Activated CD4-positive, CD25-positive, alpha-beta regulatory T cell treated with anti-CD3 and anti-CD28 coated beads, Interleukin-2, amount 50 U/mL, for 72 hours (primary cell): ENCODE measurements at regions not wholly inside any gene's neighbourhood (a gene's known extent, or its start where the extent isn't known, plus 50 kb on each side); places are given as distances from the start of the nearest gene placed in this dataset.

Source experiments
- DNase-seq: peaks from one replicate; pipeline ENCODE4 v3.0.0; 2021

DNA sequence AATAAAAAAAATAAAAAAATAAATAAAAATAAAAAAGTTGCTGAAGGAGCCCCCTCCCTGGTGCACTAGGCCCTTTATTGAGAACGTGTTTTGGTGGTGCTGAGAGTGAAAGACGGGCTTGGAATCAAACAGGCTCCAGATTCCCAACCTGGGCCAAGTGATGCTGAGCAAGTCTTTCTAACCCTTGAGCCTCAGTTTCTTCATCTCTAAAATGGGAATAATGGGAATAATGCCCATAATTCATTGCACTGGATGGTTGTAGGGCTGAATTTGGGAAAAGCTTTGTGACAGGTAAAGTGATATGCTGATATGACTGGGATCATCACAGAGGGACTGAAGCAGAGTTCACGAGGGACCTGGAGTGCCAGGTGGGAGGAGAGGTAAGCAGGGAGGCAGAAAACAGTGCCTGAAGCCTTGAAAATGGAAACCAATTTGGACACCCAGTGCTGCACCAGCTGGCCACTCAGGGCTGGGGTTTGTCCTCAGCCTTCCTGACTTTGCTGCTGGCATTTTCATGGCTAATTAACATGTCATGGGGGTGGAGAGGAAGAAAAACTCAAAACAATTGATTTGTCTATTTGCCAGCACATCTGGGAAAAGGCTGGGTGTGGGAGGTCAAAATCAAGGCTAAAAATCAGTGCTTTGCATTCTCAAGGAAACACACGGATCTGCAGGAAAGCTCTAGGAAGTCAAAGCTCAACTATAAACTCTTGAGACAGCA, 241.3 kb downstream of the LOXHD1 start:
- DNase-seq, result no peak

DNA sequence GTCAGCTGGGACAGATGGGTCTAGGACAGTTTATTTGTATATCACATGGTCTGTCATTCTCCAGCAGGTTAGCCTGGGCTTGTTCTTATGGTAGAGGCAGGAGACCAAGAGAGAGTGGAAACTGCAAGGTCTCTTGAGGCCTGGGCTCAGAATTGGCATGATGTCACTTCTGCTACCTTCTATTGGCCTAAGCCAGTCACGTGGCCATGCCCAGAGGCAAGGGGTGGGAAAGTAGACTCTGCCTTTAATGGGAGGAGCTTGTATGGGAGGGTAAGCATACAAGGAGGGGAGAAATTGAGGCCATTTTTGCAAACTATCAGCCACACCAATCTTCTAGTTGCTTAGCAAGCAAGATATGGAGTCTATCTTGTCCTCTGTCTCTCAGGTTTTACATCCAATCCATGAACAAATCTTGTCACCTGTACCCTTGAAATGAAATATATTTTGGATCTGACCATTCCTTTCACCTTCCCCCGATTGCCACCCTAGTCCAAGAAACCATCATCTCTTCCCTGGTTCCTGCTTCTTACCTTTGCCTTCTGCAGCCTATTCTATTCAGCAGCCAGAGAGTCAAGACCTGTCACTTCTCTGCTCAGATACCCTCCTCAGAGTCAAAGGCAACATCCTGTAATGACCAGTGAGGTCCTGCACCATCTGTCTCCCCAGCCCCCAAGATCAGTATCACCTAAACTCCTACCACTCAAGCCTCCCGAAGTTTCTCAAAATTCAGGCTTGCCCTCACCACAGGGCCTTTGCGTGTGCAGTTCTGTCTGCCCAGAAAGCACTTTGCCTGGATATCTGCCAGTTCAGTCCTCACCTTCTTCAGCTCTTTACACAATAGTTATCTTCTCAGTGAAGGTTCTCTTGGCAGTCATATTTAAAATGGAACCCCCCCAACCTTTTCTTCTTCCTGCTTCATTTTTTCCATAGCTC, 240.0 kb downstream of the LOXHD1 start:
- no peak for DNase-seq

DNA sequence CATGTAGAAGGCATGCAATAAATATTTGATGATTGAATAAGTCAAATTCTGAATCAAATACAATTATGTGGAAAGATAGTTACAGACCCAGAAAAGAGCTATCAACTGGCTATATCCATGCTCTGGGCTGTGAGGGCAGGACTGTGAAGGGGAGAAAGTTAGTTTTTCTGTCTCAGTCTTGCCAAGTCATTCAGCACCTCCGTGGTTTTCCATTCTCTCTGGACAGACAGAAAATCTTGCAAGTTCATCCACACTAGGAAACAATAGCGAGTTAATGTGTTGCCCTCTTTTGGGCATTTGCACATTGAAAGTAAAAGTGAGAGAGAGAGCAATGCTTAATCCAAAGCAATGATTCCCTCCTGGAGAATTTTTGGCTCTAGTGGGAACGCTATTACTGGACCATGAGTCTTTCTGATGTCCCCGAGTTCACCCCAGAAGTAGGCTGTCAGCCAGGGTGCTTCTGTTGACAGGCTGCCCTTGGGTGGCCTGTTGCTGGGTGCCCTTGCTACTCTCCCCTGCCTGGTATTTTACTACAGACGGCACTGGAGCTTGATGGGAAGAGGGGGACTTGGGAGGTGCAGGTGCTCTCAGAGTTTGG, 238.3 kb downstream of the LOXHD1 start:
- DNase-seq, result no peak

DNA sequence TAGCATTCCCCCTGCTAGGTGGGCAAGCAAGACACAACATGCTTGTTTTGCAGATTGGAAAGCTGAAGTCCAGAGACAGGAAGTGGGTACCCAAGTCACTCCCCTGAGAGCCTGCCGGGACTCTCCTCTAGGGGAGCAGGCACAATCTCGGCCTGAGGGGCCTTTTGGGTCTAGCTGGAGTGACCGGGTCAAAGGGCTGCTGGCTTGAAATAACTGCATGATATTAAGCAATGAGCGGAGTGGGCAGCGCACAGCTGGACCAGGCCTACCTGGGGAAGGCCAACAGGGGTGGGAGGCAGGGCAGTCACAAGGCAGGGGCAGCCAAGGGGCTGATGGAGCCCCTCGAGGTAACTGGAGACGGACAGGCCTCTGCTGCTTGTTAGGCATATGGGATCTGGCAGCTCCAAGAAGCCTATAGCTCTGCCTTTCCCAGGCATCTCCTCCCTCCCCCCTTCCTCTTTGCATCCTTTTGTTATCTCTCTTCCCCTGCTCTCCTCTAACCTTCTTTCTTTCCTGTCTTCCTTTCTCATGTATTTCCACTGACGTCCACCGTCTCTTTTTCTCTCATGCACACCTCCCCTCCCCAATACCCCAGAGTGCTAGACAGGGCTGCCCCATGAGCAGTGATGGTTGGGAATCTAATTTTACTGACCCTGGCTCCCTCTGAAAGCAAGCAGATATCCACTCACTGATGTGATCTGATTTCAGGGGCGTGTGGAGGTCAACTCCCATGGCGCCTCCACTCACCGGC, 237.5 kb downstream of the LOXHD1 start:
- no peak for DNase-seq

DNA sequence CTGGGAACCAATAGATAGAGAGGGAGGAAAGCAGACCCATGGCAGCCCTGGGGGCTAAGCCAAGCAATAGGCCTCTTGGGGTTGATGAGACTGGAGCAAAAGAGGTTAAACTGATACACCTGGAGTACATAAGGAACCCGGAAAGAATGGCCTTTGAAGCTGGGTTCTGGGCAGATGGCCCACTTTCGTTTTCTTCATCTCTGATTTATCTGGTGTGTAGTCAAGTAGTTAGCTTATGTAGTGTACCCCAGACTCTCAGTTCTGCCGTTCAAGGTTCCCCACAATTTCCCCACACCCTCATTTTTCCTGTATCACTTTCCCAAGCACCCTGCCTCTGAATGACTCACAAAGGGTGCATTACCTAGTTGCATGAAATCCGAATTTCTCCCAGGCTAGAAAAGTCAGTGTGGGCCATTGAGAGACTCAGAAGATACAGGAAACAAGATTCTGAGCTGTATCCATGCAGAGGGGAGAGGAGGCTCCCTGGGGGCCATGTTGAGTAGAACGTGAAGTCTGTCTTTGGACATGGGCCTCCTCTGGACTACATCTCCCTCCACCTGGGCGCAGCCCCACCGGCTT, 235.0 kb downstream of the LOXHD1 start:
- DNase-seq, result no peak

DNA sequence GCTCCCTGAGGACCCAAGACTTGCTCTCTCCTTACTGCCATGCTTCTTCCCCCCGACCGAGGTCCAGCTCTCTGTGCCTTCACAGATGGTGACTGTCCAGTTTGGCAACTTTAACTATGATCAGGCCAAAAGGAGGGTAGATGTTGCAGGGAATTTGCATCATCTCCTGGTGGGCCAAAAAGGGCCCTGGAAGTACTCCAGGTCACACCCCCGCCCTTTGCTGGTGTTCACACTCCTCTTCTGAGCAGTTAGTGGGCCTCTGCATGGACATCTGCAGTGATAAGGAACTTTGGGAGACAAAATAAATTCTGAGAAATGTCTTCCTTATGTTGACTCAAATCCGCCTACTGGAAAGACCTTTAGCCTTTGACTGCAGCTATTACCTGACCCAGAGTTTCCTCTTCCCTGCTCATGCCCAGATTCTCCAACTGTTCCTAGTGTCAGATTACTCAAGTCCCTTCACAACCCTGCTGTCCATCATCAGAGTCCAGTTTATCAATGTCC, 234.4 kb downstream of the LOXHD1 start:
- no peak for DNase-seq

DNA sequence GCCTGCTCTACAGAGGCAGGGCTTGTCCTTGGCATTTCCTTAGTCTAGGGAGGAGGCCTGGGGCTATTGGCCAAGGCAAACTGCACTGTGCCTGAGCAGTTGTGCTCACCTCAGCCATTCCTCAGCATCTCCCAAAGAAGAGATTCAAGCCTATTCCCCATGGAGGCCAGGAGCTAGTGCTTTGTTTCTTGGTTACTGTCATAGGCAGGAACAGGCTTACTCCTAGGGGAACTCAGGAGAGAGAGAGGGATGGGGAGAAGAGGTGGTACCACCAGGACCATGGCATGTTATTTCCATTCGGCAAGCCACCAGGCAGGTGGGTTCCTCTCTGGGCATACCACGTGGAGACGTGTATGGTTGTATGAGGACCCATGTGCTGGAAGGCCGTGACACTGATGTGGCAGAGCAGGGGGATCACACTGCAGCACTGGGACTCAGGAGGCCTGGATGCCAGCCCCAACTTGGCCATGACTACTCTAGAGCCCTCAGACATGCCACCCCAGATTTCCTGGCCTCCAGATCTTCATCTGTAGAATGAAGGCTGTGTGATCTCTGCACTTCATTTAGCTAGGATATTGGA, 233.7 kb downstream of the LOXHD1 start:
- DNase-seq, result no peak

DNA sequence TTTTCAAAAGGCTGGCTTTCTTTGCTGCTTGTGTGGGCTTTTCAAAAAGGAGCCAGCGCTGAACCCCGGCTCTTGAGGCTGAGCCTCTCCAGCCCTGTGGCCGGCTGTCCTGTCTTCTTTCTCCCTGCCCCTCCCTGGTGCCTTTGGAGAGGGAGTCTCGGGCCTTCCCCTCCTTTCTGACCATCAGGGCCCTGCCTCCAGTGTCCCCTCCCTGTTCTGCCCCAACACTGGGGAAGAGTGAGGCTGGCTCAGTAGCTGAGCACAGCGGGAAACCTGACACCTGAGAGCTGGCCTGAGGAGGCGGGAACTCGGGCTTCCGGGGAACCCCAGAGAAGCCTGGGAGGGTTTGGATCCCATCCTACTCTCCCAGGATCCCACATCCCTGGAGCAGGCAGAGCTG, 232.1 kb downstream of the LOXHD1 start:
- no peak for DNase-seq

DNA sequence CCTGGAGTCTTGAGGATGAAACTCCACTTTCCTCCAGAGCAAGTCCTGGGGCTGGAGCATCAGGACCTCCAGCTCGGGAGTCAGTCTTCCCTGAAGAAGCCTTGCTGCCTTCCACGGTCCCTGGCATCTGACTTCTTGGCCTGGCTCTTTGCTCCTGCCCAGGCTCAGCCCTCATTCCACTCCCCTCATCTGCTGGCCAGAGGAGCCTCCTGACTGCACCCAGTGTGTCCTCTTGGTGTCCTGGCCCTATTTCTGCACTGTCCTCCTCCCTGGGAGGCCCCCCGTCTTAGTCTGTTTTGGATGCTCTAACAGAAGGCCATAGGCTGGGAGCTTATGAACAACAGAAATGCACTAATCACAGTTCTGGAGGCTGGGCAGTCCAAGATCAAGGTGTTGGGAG, 231.5 kb downstream of the LOXHD1 start:
- no peak for DNase-seq

DNA sequence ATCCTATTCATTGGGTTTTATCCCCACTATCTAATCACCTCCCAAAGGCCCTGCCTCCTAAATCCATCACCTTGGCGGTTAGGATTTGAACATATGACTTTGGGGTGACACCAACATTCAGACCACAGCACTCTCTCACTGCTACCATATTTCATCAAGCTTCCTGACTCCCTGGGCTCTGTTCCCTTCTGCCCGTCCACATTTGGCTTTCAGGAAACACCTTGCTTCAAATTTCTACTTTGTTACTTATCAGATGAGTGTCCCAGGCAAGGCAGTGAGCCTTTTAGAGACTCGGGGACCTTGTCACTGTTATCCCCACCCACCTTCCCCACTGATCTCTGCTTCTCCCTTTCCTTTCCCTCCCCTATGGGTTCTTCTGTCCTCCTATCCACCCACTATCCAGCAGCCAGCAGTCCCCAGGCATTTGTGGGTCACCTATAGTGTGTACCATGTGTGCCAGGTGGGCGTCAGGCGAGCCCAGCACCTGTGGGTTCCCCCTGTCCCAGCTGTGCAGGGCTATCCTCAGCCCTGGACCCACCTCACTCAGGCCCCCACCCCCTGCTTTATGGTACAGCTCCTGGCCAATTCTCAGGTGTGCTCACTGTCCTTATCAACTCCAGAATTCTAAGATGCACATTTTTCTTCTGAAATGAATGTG, 230.9 kb downstream of the LOXHD1 start:
- DNase-seq, result no peak

DNA sequence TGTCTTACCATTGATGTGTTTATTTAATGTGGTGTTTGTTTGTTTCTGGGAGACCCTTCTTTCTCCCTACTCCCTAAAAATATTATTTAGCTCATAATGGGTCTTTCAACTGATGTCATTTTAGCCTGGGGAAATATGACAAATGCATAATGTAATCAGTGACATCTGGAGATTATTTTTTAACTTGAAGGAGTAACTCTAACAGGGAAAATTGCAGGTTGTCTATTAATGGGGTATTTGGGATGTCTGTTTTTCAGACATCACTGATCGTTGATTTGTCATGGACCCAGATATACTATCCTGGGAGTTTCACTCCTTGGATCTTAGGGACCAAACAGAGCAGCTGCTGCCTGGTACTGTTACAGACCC, 230.4 kb downstream of the LOXHD1 start:
- DNase-seq, result no peak
